GM19351 (cell line): ENCODE measurements at regions not wholly inside any gene's neighbourhood (a gene's known extent, or its start where the extent isn't known, plus 50 kb on each side); places are given as distances from the start of the nearest gene placed in this dataset.
A peak's percentile ranks its signal among the peaks of the same experiment; 100 is the strongest.

Experiments
- ATAC-seq: cut with Tn5 transposase; IDR thresholded peaks from one replicate; pipeline ENCODE4 v1.9.1; 2021; ENCODE audit warnings: mild to moderate bottlenecking, moderate library complexity; ENCODE audit not compliant: unreplicated experiment

DNA sequence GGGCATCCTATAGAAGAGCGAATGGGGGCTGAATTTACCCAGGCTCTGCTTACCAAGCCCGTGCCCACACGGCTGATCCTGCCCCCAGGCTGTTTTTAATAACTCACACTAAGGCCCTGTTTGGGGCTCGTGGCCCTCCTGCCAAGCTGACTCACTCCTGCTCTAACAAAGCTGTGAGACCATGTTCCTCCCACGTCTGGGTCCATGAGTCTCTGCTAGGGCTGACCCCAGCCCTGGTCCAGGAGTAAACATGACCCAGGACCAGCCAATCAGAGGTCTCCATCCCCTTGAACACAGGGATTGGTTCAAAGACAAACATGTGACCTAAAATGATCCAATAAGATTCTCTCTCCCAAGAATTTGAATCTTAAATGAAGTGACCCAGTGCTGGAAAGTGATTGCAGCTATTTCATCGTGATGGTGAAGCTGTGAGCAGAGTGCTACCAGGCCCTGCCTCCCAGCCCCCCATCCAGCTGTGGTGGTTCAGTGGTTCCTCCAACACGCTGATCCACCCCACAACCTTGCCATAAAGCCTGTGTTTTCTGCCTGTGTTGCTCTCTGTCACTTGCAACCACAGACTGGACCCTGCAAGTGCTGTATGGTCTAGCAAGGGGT, 57.2 kb downstream of the C16orf82 start:
- ATAC-seq, result no peak

GRCh38 chr16:27127308-27127707, 60.6 kb downstream of the C16orf82 start:
- no peak for ATAC-seq

- no peak for ATAC-seq
These were observed 62.7 kb downstream of the C16orf82 start for GRCh38 chr16:27129401-27129800.

DNA sequence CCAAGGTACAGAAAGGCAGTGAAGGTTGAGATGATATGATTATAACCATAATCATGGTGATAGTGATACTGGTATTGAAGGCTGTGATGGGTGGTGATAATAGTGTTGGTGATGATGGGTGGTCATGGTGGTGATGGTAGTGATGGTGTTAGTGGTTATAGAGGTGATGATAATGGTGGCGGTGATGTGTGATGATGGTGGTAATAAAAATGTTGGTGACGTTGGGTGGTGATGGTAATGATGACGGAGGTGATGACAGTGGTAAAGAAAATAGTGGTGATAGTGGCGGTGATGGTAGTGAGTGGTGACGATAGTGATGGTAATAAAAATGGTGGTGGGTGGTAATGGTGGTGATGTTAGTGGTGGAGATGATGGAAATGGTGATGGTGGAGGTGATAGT, 65.1 kb upstream of the KDM8 start:
- no peak for ATAC-seq

DNA sequence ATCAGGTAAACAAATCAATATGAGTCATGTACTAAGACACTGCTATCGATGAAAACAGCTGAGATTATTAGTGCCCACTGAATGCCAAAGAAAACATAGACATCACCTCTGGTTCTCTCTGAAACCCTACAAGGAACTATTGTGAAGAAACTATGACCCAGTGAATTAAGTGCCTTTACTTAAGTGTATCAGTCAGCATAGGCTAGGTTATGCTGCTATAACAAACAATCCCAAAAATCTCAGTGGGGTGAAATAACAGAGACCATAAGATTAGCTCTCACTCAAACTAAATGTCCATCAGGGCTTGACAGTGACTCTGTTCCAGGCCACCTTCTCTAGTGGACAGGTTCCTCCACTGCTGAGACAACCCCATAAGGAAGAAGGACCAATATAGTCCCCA, 57.7 kb upstream of the KDM8 start:
- no peak for ATAC-seq

GRCh38 chr16:27149986-27150385, 53.3 kb upstream of the KDM8 start:
- ATAC-seq, result peak; percentile 84

GRCh38 chr16:27152121-27152520, 51.2 kb upstream of the KDM8 start:
- ATAC-seq, result no peak

GRCh38 chr16:27152801-27153200, 50.5 kb upstream of the KDM8 start:
- ATAC-seq, result no peak
